CD14-positive monocyte (primary cell): ENCODE measurements at regions not wholly inside any gene's neighbourhood (a gene's known extent, or its start where the extent isn't known, plus 50 kb on each side); places are given as distances from the start of the nearest gene placed in this dataset. TPM values are rescaled to one million over a fixed set of nuclear protein-coding genes. Genes with fewer than 3 reads are reported as not detected.

ENCODE experiments used
- DNase-seq, 3 donors: peaks; one replicate each; pipeline ENCODE4 v3.0.0-alpha.2; 2011 to 2022
- H2AFZ ChIP-seq: 2 replicates; pipeline ENCODE4 v1.6.0; 2012; ENCODE audit warnings: mild to moderate bottlenecking, low read depth, low read length, inconsistent platforms; ENCODE audit not compliant: insufficient read depth, poor library complexity, severe bottlenecking
- H3K27ac ChIP-seq, 2 donors: 1 replicate in 1 of 2; 2 replicates in 1 of 2; pipeline ENCODE4 v1.5.1; 2012 to 2013; ENCODE audit warnings: low read length in 2 of 2, control low read depth in 1 of 2, inconsistent platforms in 1 of 2, low read depth in 1 of 2, mild to moderate bottlenecking in 1 of 2
- H3K27me3 ChIP-seq, 2 donors: one replicate each; pipeline versions ENCODE4 v1.6.0 to v1.6.1; 2011 to 2013; ENCODE audit warnings: low read length in 2 of 2; ENCODE audit not compliant: control insufficient read depth in 2 of 2, insufficient read depth in 2 of 2
- H3K36me3 ChIP-seq, 2 donors: replicated peaks in 1 of 2; 1 replicate in 1 of 2; 2 replicates in 1 of 2; pipeline versions ENCODE4 v1.5.1 to v1.6.1; 2012 to 2013; ENCODE audit warnings: low read length in 2 of 2, control low read depth in 1 of 2, inconsistent platforms in 1 of 2, mild to moderate bottlenecking in 1 of 2; ENCODE audit not compliant: insufficient read depth in 2 of 2, control insufficient read depth in 1 of 2
- H3K4me1 ChIP-seq, 2 donors: 1 replicate in 1 of 2; 2 replicates in 1 of 2; pipeline versions ENCODE4 v1.5.1 to v1.6.1; 2012 to 2013; ENCODE audit warnings: low read length in 2 of 2, control low read depth in 1 of 2, inconsistent platforms in 1 of 2, mild to moderate bottlenecking in 1 of 2, moderate library complexity in 1 of 2; ENCODE audit not compliant: insufficient read depth in 2 of 2, control insufficient read depth in 1 of 2
- H3K4me2 ChIP-seq: replicated peaks from 2 replicates; pipeline ENCODE3; 2012; ENCODE audit warnings: low read length, moderate library complexity, mild to moderate bottlenecking; ENCODE audit not compliant: poor library complexity, severe bottlenecking; ENCODE audit errors: extremely low read depth
- H3K4me3 ChIP-seq, 3 experiments: fragments of 200-600 bp in 1 of 3; sonication (generic) in 1 of 3; replicated peaks in 1 of 3; 1 replicate in 2 of 3; 2 replicates in 1 of 3; pipeline ENCODE4 v1.5.1; 2011 to 2013; ENCODE audit warnings: low read length in 3 of 3, mild to moderate bottlenecking in 3 of 3, control low read depth in 2 of 3, low read depth in 2 of 3, inconsistent platforms in 1 of 3, moderate library complexity in 1 of 3
- H3K79me2 ChIP-seq: 2 replicates; pipeline ENCODE4 v1.6.0; 2012; ENCODE audit warnings: mild to moderate bottlenecking, control low read depth, inconsistent platforms, low read length, moderate library complexity; ENCODE audit not compliant: insufficient read depth
- H3K9ac ChIP-seq: 2 replicates; pipeline ENCODE4 v1.6.0; 2017; ENCODE audit warnings: low read length, mild to moderate bottlenecking; ENCODE audit not compliant: insufficient read depth, poor library complexity, severe bottlenecking
- H3K9me3 ChIP-seq, 2 donors: replicated peaks in 1 of 2; 1 replicate in 1 of 2; 2 replicates in 1 of 2; pipeline versions ENCODE4 v1.5.1 to v1.6.1; 2012 to 2013; ENCODE audit warnings: low read length in 2 of 2, control low read depth in 1 of 2; ENCODE audit not compliant: control insufficient read depth in 1 of 2, insufficient read depth in 1 of 2
- H4K20me1 ChIP-seq: 2 replicates; pipeline ENCODE4 v1.6.0; 2012; ENCODE audit warnings: mild to moderate bottlenecking, low read length, control low read depth, moderate library complexity; ENCODE audit not compliant: insufficient read depth
- H3K27ac Mint-ChIP-seq, 7 donors: one replicate each; pipeline ENCODE4 v1.8.0; 2020; ENCODE audit warnings: mild to moderate bottlenecking in 7 of 7, mixed read lengths in 7 of 7, moderate library complexity in 6 of 7, inconsistent platforms in 2 of 7
- H3K27me3 Mint-ChIP-seq, 3 donors: one replicate each; pipeline ENCODE4 v1.8.0; 2021 to 2022; ENCODE audit warnings: low read depth in 3 of 3, mild to moderate bottlenecking in 3 of 3, mixed read lengths in 3 of 3, moderate library complexity in 3 of 3, inconsistent platforms in 1 of 3
- H3K36me3 Mint-ChIP-seq, 2 donors: one replicate each; pipeline ENCODE4 v1.8.0; 2020; ENCODE audit warnings: mixed read lengths in 2 of 2, inconsistent platforms in 1 of 2, mild to moderate bottlenecking in 1 of 2
- H3K4me1 Mint-ChIP-seq: one replicate; pipeline ENCODE4 v1.8.0; 2020; ENCODE audit warnings: mild to moderate bottlenecking, mixed read lengths
- H3K4me3 Mint-ChIP-seq, 2 donors: one replicate each; pipeline ENCODE4 v1.8.0; 2020; ENCODE audit warnings: mild to moderate bottlenecking in 2 of 2, mixed read lengths in 2 of 2, moderate library complexity in 1 of 2
- H3K9me3 Mint-ChIP-seq, 7 donors: one replicate each; pipeline ENCODE4 v1.8.0; 2020 to 2022; ENCODE audit warnings: mixed read lengths in 7 of 7, mild to moderate bottlenecking in 6 of 7, moderate library complexity in 6 of 7, inconsistent platforms in 2 of 7
- WGBS: methylation state at CpG from one replicate; pipeline ENCODE4 v1.1.5; 2013; ENCODE audit warnings: missing lambda C conversion rate; ENCODE audit not compliant: insufficient coverage; 5-methylcytosine and 5-hydroxymethylcytosine counted together
- intact Hi-C, 2 donors: fragments of 100-400 bp; cut with micrococcal nuclease; formaldehyde crosslinking; loops; one replicate each; pipeline versions ENCODE4 v1.15.0 to v1.15.1; 2023
- small RNA-seq: library from RNA; depleted of rRNA; stranded (forward); fragments of <200 nt; gene quantifications from one replicate; pipeline ENCODE3, GENCODE V24; 2012; ENCODE audit warnings: low read depth; ENCODE audit not compliant: insufficient read length
- TF ChIP-seq, protein P1 (sequence below): fragments of 200-600 bp; IDR thresholded peaks from one replicate; pipeline ENCODE4 v1.8.0; 2022; ENCODE audit warnings: antibody characterized with exemption, mild to moderate bottlenecking

DNA sequence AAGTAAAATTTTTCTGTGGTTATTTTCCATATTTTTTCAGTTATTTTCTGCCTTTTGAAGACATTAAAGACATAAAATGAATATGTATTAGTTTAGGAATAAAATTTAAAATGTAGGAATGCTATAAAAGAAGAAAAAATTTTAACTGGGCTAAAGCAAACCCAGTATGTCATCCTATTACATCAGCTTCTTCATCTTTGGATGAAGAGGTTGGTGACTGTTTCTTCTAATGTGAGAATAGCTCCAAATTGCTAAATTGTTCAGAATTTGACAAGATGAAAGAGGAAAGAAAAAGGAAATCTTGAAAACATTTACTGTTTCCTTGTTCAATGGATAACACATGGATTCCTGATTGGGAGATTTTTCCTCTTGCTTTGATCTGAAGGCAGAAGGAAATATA lies 52.7 kb upstream of the PZP start:
- no peak overlapping the region for H2AFZ ChIP-seq
- no peak for DNase-seq
- Mint-ChIP-seq H3K9me3 (no peaks in the 10 kb centered on the region), H3K4me1 (no peaks in the 10 kb centered on the region), H3K27me3 (peaks cover 0 to 2% (median 0%) of the 10 kb centered on the region in 3 donors), H3K36me3 (no peaks in the 10 kb centered on the region), H3K4me3 (no peak overlapping the region), H3K27ac (no peak overlapping the region)
- intact Hi-C loops, result no loop called here
- TF ChIP-seq, protein P1, sequence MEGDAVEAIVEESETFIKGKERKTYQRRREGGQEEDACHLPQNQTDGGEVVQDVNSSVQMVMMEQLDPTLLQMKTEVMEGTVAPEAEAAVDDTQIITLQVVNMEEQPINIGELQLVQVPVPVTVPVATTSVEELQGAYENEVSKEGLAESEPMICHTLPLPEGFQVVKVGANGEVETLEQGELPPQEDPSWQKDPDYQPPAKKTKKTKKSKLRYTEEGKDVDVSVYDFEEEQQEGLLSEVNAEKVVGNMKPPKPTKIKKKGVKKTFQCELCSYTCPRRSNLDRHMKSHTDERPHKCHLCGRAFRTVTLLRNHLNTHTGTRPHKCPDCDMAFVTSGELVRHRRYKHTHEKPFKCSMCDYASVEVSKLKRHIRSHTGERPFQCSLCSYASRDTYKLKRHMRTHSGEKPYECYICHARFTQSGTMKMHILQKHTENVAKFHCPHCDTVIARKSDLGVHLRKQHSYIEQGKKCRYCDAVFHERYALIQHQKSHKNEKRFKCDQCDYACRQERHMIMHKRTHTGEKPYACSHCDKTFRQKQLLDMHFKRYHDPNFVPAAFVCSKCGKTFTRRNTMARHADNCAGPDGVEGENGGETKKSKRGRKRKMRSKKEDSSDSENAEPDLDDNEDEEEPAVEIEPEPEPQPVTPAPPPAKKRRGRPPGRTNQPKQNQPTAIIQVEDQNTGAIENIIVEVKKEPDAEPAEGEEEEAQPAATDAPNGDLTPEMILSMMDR, result no peak
- no peaks in the 10 kb centered on the region for H3K9me3 ChIP-seq
- no peak overlapping the region for H3K9ac ChIP-seq
- H3K4me3 ChIP-seq, result no peak overlapping the region
- H3K36me3 ChIP-seq, result no peaks in the 10 kb centered on the region
- H3K4me1 ChIP-seq, result no peaks in the 10 kb centered on the region
- no peaks in the 10 kb centered on the region for H3K27me3 ChIP-seq
- no peak overlapping the region for H3K27ac ChIP-seq
- H4K20me1 ChIP-seq, result no peaks in the 10 kb centered on the region
- H3K4me2 ChIP-seq, result no peak overlapping the region
- no peaks in the 10 kb centered on the region for H3K79me2 ChIP-seq

DNA sequence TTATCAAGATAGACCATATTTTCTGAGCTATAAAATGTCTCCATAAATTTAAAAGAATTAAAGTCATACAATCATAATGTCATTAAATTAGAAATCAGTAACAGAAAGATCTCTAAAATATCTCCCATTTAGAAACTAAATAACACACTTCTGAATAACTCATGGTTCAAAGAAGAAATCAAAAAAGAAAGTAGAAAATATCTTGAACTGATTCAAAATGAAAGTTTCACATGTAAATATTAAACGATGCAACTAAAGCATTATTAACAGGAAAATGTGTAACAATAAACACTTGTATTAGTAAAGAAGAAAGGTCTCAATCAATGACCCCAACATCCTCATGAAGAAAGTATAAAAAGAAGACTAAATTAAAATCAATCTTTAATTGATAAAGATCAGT lies 50.5 kb upstream of the PZP start:
- Mint-ChIP-seq H3K27me3 (peaks cover 0 to 2% (median 2%) of the 10 kb centered on the region in 3 donors), H3K4me3 (no peak overlapping the region), H3K4me1 (no peaks in the 10 kb centered on the region), H3K27ac (no peak overlapping the region), H3K36me3 (no peaks in the 10 kb centered on the region), H3K9me3 (no peaks in the 10 kb centered on the region)
- no peak for DNase-seq
- H4K20me1 ChIP-seq, result no peaks in the 10 kb centered on the region
- no peak overlapping the region for H3K4me2 ChIP-seq
- no peak overlapping the region for H3K27ac ChIP-seq
- no peaks in the 10 kb centered on the region for H3K9me3 ChIP-seq
- H3K79me2 ChIP-seq, result no peaks in the 10 kb centered on the region
- H3K4me3 ChIP-seq, result no peak overlapping the region
- no peaks in the 10 kb centered on the region for H3K27me3 ChIP-seq
- no CpG with 5 or more reads among the region's 1 CpG for WGBS
- H3K4me1 ChIP-seq, result no peaks in the 10 kb centered on the region
- no peaks in the 10 kb centered on the region for H3K36me3 ChIP-seq
- TF ChIP-seq, protein P1, result no peak
- intact Hi-C loops, result no loop called here
- no peak overlapping the region for H2AFZ ChIP-seq
- H3K9ac ChIP-seq, result no peak overlapping the region

Small RNA genes in the stretch of these regions (small RNA-seq; reads per million reads assigned to genes)
- gene RF00072, result not detected
